DOHH2 (cell line): ENCODE measurements at regions not wholly inside any gene's neighbourhood (a gene's known extent, or its start where the extent isn't known, plus 50 kb on each side); places are given as distances from the start of the nearest gene placed in this dataset.

Experiments
- H3F3A ChIP-seq: fragments of 200-600 bp; sonication (generic), shearing (Covaris generic); 2 replicates; pipeline ENCODE4 v1.6.0; 2016; ENCODE audit warnings: antibody characterized with exemption, mild to moderate bottlenecking; ENCODE audit not compliant: control insufficient read depth, insufficient read depth
- H3K27ac ChIP-seq: fragments of 200-600 bp; sonication (generic); 2 replicates; pipeline ENCODE4 v1.5.1; 2014; ENCODE audit warnings: low read depth, mild to moderate bottlenecking, low read length, moderate library complexity
- H3K27me3 ChIP-seq: fragments of 200-600 bp; sonication (generic); 2 replicates; pipeline ENCODE4 v1.6.1; 2014; ENCODE audit warnings: mild to moderate bottlenecking, low read length, mixed read lengths; ENCODE audit not compliant: control insufficient read depth
- H3K36me3 ChIP-seq: fragments of 200-600 bp; sonication (generic); 2 replicates; pipeline ENCODE4 v1.6.1; 2014; ENCODE audit warnings: mild to moderate bottlenecking, low read length, moderate library complexity, mixed read lengths; ENCODE audit not compliant: control insufficient read depth
- H3K4me1 ChIP-seq: fragments of 200-600 bp; sonication (generic); 2 replicates; pipeline ENCODE4 v1.6.1; 2014; ENCODE audit warnings: mild to moderate bottlenecking, low read length, mixed read lengths; ENCODE audit not compliant: control insufficient read depth
- H3K4me2 ChIP-seq: fragments of 200-600 bp; sonication (generic); 2 replicates; pipeline ENCODE4 v1.6.0; 2014; ENCODE audit warnings: mild to moderate bottlenecking, low read length, moderate library complexity
- H3K4me3 ChIP-seq: fragments of 200-600 bp; sonication (generic); 2 replicates; pipeline ENCODE4 v1.5.1; 2014; ENCODE audit warnings: mild to moderate bottlenecking, low read length, mixed read lengths
- H3K79me2 ChIP-seq: fragments of 200-600 bp; sonication (generic); 2 replicates; pipeline ENCODE4 v1.6.1; 2014; ENCODE audit warnings: mild to moderate bottlenecking, low read length, mixed read lengths; ENCODE audit not compliant: control insufficient read depth
- H3K9me2 ChIP-seq: fragments of 200-600 bp; sonication (generic); replicated peaks from 2 replicates; pipeline ENCODE4 v1.6.1; 2014; ENCODE audit warnings: mild to moderate bottlenecking, low read length, mixed read lengths; ENCODE audit not compliant: control insufficient read depth
- H3K9me3 ChIP-seq: fragments of 200-600 bp; sonication (generic); 2 replicates; pipeline ENCODE4 v1.6.1; 2014; ENCODE audit warnings: antibody characterized with exemption, low read length, mixed read lengths; ENCODE audit not compliant: control insufficient read depth, insufficient read depth
- H4K20me1 ChIP-seq: fragments of 200-600 bp; sonication (generic); 2 replicates; pipeline ENCODE4 v1.6.0; 2014; ENCODE audit warnings: low read depth, mild to moderate bottlenecking, antibody characterized with exemption, low read length, moderate library complexity; ENCODE audit not compliant: control insufficient read depth, insufficient read depth
- EZH2phosphoT487 ChIP-seq: fragments of 200-600 bp; sonication (generic); IDR thresholded peaks from 2 replicates; pipeline ENCODE4 v1.6.1; 2017; ENCODE audit warnings: borderline replicate concordance, mild to moderate bottlenecking, antibody characterized with exemption, low read length, moderate library complexity, mixed read lengths
- TF ChIP-seq, protein P1 (sequence below): fragments of 200-600 bp; sonication (generic); IDR thresholded peaks from one replicate; pipeline ENCODE4 v1.5.1; 2014; ENCODE audit warnings: antibody characterized with exemption, mild to moderate bottlenecking, low read depth, low read length; ENCODE audit not compliant: poor library complexity, severe bottlenecking

DNA sequence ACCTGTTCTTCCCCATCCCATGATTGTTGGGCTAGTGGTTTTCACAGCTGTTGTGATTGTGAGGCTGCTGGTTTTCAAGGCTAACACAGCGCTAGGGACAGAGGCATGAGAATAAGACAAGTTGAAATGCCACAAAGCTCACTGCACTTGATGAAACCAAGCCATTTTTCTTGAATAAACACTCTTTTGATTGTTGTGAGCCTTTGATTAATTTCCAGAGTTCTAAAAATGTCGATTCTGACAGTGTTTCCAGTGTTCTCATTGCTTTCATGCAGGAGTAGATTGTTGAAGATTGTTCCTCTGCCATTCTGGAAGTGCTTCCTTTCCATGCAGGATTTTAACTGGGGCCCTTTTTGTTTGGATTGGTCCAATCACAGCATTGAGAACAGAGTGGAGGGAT, 134.9 kb upstream of the GRIK3 start:
- H4K20me1 ChIP-seq = no peaks in the 10 kb centered on the region
- no peaks in the 10 kb centered on the region for H3F3A ChIP-seq
- H3K4me1 ChIP-seq = no peaks in the 10 kb centered on the region
- no peak overlapping the region for H3K4me3 ChIP-seq
- H3K27ac ChIP-seq = no peak overlapping the region
- no peaks in the 10 kb centered on the region for H3K79me2 ChIP-seq
- no peaks in the 10 kb centered on the region for H3K9me2 ChIP-seq
- peaks cover 2% of the 10 kb centered on the region for H3K27me3 ChIP-seq
- H3K36me3 ChIP-seq = no peaks in the 10 kb centered on the region
- no peaks in the 10 kb centered on the region for H3K9me3 ChIP-seq
- no peak overlapping the region for H3K4me2 ChIP-seq
- TF ChIP-seq EZH2phosphoT487 = no peak
- TF ChIP-seq, protein P1, sequence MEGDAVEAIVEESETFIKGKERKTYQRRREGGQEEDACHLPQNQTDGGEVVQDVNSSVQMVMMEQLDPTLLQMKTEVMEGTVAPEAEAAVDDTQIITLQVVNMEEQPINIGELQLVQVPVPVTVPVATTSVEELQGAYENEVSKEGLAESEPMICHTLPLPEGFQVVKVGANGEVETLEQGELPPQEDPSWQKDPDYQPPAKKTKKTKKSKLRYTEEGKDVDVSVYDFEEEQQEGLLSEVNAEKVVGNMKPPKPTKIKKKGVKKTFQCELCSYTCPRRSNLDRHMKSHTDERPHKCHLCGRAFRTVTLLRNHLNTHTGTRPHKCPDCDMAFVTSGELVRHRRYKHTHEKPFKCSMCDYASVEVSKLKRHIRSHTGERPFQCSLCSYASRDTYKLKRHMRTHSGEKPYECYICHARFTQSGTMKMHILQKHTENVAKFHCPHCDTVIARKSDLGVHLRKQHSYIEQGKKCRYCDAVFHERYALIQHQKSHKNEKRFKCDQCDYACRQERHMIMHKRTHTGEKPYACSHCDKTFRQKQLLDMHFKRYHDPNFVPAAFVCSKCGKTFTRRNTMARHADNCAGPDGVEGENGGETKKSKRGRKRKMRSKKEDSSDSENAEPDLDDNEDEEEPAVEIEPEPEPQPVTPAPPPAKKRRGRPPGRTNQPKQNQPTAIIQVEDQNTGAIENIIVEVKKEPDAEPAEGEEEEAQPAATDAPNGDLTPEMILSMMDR = no peak

DNA sequence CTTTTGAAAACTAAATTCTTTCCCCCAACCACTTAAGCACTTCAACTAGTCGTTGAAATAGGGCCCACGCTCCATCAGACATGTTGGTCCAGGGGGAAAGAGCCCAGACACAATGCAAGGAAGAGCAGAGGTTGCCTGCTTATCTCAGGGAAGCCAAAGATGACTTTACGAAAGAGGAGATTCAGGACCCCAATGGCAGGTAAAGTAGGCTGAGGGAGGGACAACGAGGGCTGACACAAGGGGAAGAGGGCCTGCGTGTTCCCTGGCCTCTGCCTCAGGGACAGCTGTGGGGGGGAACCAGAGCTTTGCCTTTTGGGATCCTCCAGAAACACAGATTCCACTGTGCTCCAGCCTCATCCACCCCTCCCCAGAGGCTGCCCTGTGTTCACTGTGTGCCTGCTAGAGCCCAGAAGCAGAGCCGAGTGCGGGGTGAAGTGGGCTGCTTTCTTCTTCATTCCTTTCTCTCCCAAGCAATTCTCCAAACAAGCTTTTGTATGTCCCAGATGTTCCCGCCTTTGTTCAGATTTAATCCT, 135.5 kb upstream of the GRIK3 start:
- Histone ChIP-seq H3K4me1 (no peaks in the 10 kb centered on the region), H3K79me2 (no peaks in the 10 kb centered on the region), H3K36me3 (no peaks in the 10 kb centered on the region), H3K27me3 (peaks cover 6% of the 10 kb centered on the region), H3K27ac (no peak overlapping the region), H3K9me2 (no peaks in the 10 kb centered on the region), H3F3A (no peaks in the 10 kb centered on the region), H3K9me3 (no peaks in the 10 kb centered on the region), H3K4me2 (no peak overlapping the region), H3K4me3 (no peak overlapping the region), H4K20me1 (no peaks in the 10 kb centered on the region)
- TF ChIP-seq, protein P1 = no peak
- TF ChIP-seq EZH2phosphoT487 = no peak

DNA sequence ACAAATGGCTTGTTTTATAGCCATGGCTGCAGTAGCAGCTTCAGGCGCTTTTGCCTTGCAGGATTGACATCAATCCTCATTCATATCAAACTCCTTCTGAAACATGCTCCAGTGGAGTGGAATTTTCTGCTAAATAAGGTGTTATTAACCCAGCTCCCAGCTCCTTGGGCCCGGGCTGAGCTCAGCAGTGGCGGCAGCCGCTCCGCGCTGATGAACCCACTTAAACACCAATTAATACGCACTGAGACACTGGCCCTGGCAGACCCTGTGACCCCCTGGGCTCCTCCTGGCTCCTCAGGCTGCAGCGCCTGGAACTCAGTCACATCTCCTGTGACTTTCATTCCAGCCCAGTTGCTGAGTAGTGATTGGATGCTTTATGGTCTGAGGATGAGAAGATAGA, 137.4 kb upstream of the GRIK3 start:
- no peaks in the 10 kb centered on the region for H4K20me1 ChIP-seq
- H3K9me2 ChIP-seq = no peaks in the 10 kb centered on the region
- H3K4me2 ChIP-seq = no peak overlapping the region
- H3K4me3 ChIP-seq = no peak overlapping the region
- no peaks in the 10 kb centered on the region for H3K9me3 ChIP-seq
- TF ChIP-seq EZH2phosphoT487 = no peak
- TF ChIP-seq, protein P1 = no peak
- no peak overlapping the region for H3K27ac ChIP-seq
- peaks cover 8% of the 10 kb centered on the region for H3K27me3 ChIP-seq
- no peaks in the 10 kb centered on the region for H3F3A ChIP-seq
- H3K4me1 ChIP-seq = no peaks in the 10 kb centered on the region
- H3K79me2 ChIP-seq = no peaks in the 10 kb centered on the region
- H3K36me3 ChIP-seq = no peaks in the 10 kb centered on the region
